ENCODE measurements at regions not wholly inside any gene's neighbourhood (a gene's known extent, or its start where the extent isn't known, plus 50 kb on each side); places are given as distances from the start of the nearest gene placed in this dataset.
A peak's percentile ranks its signal among the peaks of the same experiment; 100 is the strongest.

- DNase-seq (no peak), ATAC-seq (no peak)
- H3K27me3 Mint-ChIP-seq (ENCODE audit: low read depth) = peaks cover 3% of the 10 kb centered on the region
- H3K36me3 Mint-ChIP-seq (ENCODE audit: insufficient read depth) = no peaks in the 10 kb centered on the region
- H3K9me3 Mint-ChIP-seq = no peaks in the 10 kb centered on the region
- no peak overlapping the region for H3K4me3 Mint-ChIP-seq
- H3K4me1 Mint-ChIP-seq (ENCODE audit: low read depth) = no peaks in the 10 kb centered on the region
Observed at GRCh38 chr9:27699621-27700020, 126.3 kb upstream of the C9orf72 start.

GRCh38 chr9:27701016-27701415 is 127.7 kb upstream of the C9orf72 start:
- Mint-ChIP-seq H3K27me3 (ENCODE audit: low read depth) (peaks cover 3% of the 10 kb centered on the region), H3K36me3 (ENCODE audit: insufficient read depth) (no peaks in the 10 kb centered on the region), H3K9me3 (no peaks in the 10 kb centered on the region), H3K4me1 (ENCODE audit: low read depth) (no peaks in the 10 kb centered on the region), H3K4me3 (no peak overlapping the region)
- ATAC-seq (no peak), DNase-seq (no peak)

GRCh38 chr9:27701587-27701986 is 128.3 kb upstream of the C9orf72 start:
- DNase-seq = no peak
- Mint-ChIP-seq H3K4me1 (ENCODE audit: low read depth) (no peaks in the 10 kb centered on the region), H3K9me3 (no peaks in the 10 kb centered on the region), H3K27me3 (ENCODE audit: low read depth) (peaks cover 3% of the 10 kb centered on the region), H3K4me3 (no peak overlapping the region), H3K36me3 (ENCODE audit: insufficient read depth) (no peaks in the 10 kb centered on the region)
- no peak for ATAC-seq

- no peak for DNase-seq
- ATAC-seq = no peak
- Mint-ChIP-seq H3K4me3 (no peak overlapping the region), H3K36me3 (ENCODE audit: insufficient read depth) (no peaks in the 10 kb centered on the region), H3K27me3 (ENCODE audit: low read depth) (peaks cover 3% of the 10 kb centered on the region), H3K4me1 (ENCODE audit: low read depth) (no peaks in the 10 kb centered on the region), H3K9me3 (no peaks in the 10 kb centered on the region)
Observed at GRCh38 chr9:27703216-27703980, 130.1 kb upstream of the C9orf72 start.

GRCh38 chr9:27711241-27711640 is 138.0 kb upstream of the C9orf72 start:
- no peak for DNase-seq
- H3K4me1 Mint-ChIP-seq (ENCODE audit: low read depth) = no peaks in the 10 kb centered on the region
- no peak for ATAC-seq
- no peak overlapping the region for H3K4me3 Mint-ChIP-seq
- peaks cover 2% of the 10 kb centered on the region for H3K27me3 Mint-ChIP-seq (ENCODE audit: low read depth)
- no peaks in the 10 kb centered on the region for H3K9me3 Mint-ChIP-seq
- no peaks in the 10 kb centered on the region for H3K36me3 Mint-ChIP-seq (ENCODE audit: insufficient read depth)

GRCh38 chr9:27712806-27713205 is 139.5 kb upstream of the C9orf72 start:
- Mint-ChIP-seq H3K4me3 (no peak overlapping the region), H3K36me3 (ENCODE audit: insufficient read depth) (no peaks in the 10 kb centered on the region), H3K9me3 (no peaks in the 10 kb centered on the region), H3K27me3 (ENCODE audit: low read depth) (peaks cover 9% of the 10 kb centered on the region), H3K4me1 (ENCODE audit: low read depth) (no peaks in the 10 kb centered on the region)
- no peak for ATAC-seq
- no peak for DNase-seq

GRCh38 chr9:27714388-27714787 is 141.1 kb upstream of the C9orf72 start:
- H3K4me3 Mint-ChIP-seq = no peak overlapping the region
- no peak for ATAC-seq
- DNase-seq = no peak
- H3K36me3 Mint-ChIP-seq (ENCODE audit: insufficient read depth) = no peaks in the 10 kb centered on the region
- H3K4me1 Mint-ChIP-seq (ENCODE audit: low read depth) = no peaks in the 10 kb centered on the region
- H3K27me3 Mint-ChIP-seq (ENCODE audit: low read depth) = peaks cover 9% of the 10 kb centered on the region
- H3K9me3 Mint-ChIP-seq = no peaks in the 10 kb centered on the region

- H3K9me3 Mint-ChIP-seq = no peaks in the 10 kb centered on the region
- H3K4me1 Mint-ChIP-seq (ENCODE audit: low read depth) = no peaks in the 10 kb centered on the region
- ATAC-seq (no peak), DNase-seq (no peak)
- peaks cover 9% of the 10 kb centered on the region for H3K27me3 Mint-ChIP-seq (ENCODE audit: low read depth)
- no peak overlapping the region for H3K4me3 Mint-ChIP-seq
- no peaks in the 10 kb centered on the region for H3K36me3 Mint-ChIP-seq (ENCODE audit: insufficient read depth)
Observed at GRCh38 chr9:27715651-27716050, 142.4 kb upstream of the C9orf72 start.

- no peak for DNase-seq
- no peak overlapping the region for H3K4me3 Mint-ChIP-seq
- H3K4me1 Mint-ChIP-seq (ENCODE audit: low read depth) = no peaks in the 10 kb centered on the region
- H3K9me3 Mint-ChIP-seq = no peaks in the 10 kb centered on the region
- no peaks in the 10 kb centered on the region for H3K36me3 Mint-ChIP-seq (ENCODE audit: insufficient read depth)
- H3K27me3 Mint-ChIP-seq (ENCODE audit: low read depth) = peaks cover 9% of the 10 kb centered on the region
- no peak for ATAC-seq
Observed at GRCh38 chr9:27717991-27718390, 144.7 kb upstream of the C9orf72 start.

GRCh38 chr9:27719711-27720110 is 146.4 kb upstream of the C9orf72 start:
- peaks cover 15% of the 10 kb centered on the region for H3K27me3 Mint-ChIP-seq (ENCODE audit: low read depth)
- H3K36me3 Mint-ChIP-seq (ENCODE audit: insufficient read depth) = no peaks in the 10 kb centered on the region
- DNase-seq (no peak), ATAC-seq (no peak)
- no peaks in the 10 kb centered on the region for H3K9me3 Mint-ChIP-seq
- H3K4me3 Mint-ChIP-seq = no peak overlapping the region
- H3K4me1 Mint-ChIP-seq (ENCODE audit: low read depth) = no peaks in the 10 kb centered on the region

GRCh38 chr9:27722866-27723265 is 149.6 kb upstream of the C9orf72 start:
- no peaks in the 10 kb centered on the region for H3K9me3 Mint-ChIP-seq
- H3K27me3 Mint-ChIP-seq (ENCODE audit: low read depth) = peaks cover 6% of the 10 kb centered on the region
- ATAC-seq (no peak), DNase-seq (no peak)
- no peak overlapping the region for H3K4me3 Mint-ChIP-seq
- no peaks in the 10 kb centered on the region for H3K36me3 Mint-ChIP-seq (ENCODE audit: insufficient read depth)
- H3K4me1 Mint-ChIP-seq (ENCODE audit: low read depth) = no peaks in the 10 kb centered on the region

GRCh38 chr9:27726244-27727081 is 153.2 kb upstream of the C9orf72 start:
- Mint-ChIP-seq H3K27me3 (ENCODE audit: low read depth) (peaks cover 6% of the 10 kb centered on the region), H3K4me1 (ENCODE audit: low read depth) (no peaks in the 10 kb centered on the region), H3K4me3 (no peak overlapping the region), H3K9me3 (no peaks in the 10 kb centered on the region), H3K36me3 (ENCODE audit: insufficient read depth) (no peaks in the 10 kb centered on the region)
- ATAC-seq (peak in 1 of 2 donors; percentile 53), DNase-seq (peak; percentile 14)

GRCh38 chr9:27732494-27732893 is 159.2 kb upstream of the C9orf72 start:
- no peaks in the 10 kb centered on the region for H3K36me3 Mint-ChIP-seq (ENCODE audit: insufficient read depth)
- no peak overlapping the region for H3K4me3 Mint-ChIP-seq
- no peaks in the 10 kb centered on the region for H3K27me3 Mint-ChIP-seq (ENCODE audit: low read depth)
- ATAC-seq (no peak), DNase-seq (no peak)
- H3K4me1 Mint-ChIP-seq (ENCODE audit: low read depth) = no peaks in the 10 kb centered on the region
- no peaks in the 10 kb centered on the region for H3K9me3 Mint-ChIP-seq

GRCh38 chr9:27743490-27743889 is 170.2 kb upstream of the C9orf72 start:
- H3K27me3 Mint-ChIP-seq (ENCODE audit: low read depth) = peaks cover 11% of the 10 kb centered on the region
- ATAC-seq (no peak), DNase-seq (no peak)
- H3K9me3 Mint-ChIP-seq = peaks cover 11% of the 10 kb centered on the region
- no peak overlapping the region for H3K4me3 Mint-ChIP-seq
- H3K36me3 Mint-ChIP-seq (ENCODE audit: insufficient read depth) = no peaks in the 10 kb centered on the region
- H3K4me1 Mint-ChIP-seq (ENCODE audit: low read depth) = no peaks in the 10 kb centered on the region

- Mint-ChIP-seq H3K4me3 (no peak overlapping the region), H3K4me1 (ENCODE audit: low read depth) (no peaks in the 10 kb centered on the region), H3K9me3 (no peaks in the 10 kb centered on the region), H3K36me3 (ENCODE audit: insufficient read depth) (no peaks in the 10 kb centered on the region), H3K27me3 (ENCODE audit: low read depth) (peaks cover 9% of the 10 kb centered on the region)
- no peak for DNase-seq
- no peak for ATAC-seq
Observed at GRCh38 chr9:27747450-27747849, 174.2 kb upstream of the C9orf72 start.

Data from activated T-cell treated with anti-CD3 and anti-CD28 coated beads, Interleukin-2, amount 50 U/mL, for 4 hours (primary cell).